ENCODE measurements at regions not wholly inside any gene's neighbourhood (a gene's known extent, or its start where the extent isn't known, plus 50 kb on each side); places are given as distances from the start of the nearest gene placed in this dataset.

GRCh38 chr10:128912568-128913311 lies 554.3 kb upstream of the MGMT start:
- TF ChIP-seq ZFP36 (IDR thresholded peaks at IDR 0.05; ENCODE audit: low read depth, low read length, partially characterized antibody) (no peak), THRAP3 (IDR thresholded peaks at IDR 0.05; ENCODE audit: borderline replicate concordance) (no peak), ARNT (IDR thresholded peaks at IDR 0.05) (no peak), HBP1 (CRISPR knock-in tag; IDR thresholded peaks at IDR 0.05) (no peak), ZBTB2 (IDR thresholded peaks at IDR 0.05) (no peak), NR3C1 (CRISPR knock-in tag; IDR thresholded peaks at IDR 0.05) (no peak), SREBF2 (CRISPR knock-in tag; IDR thresholded peaks at IDR 0.05) (no peak), MNT (conservative IDR thresholded peaks at IDR 0.05) (no peak), GATAD2B (IDR thresholded peaks at IDR 0.05; ENCODE audit: borderline replicate concordance) (no peak)
- TF ChIP-seq, protein P1, sequence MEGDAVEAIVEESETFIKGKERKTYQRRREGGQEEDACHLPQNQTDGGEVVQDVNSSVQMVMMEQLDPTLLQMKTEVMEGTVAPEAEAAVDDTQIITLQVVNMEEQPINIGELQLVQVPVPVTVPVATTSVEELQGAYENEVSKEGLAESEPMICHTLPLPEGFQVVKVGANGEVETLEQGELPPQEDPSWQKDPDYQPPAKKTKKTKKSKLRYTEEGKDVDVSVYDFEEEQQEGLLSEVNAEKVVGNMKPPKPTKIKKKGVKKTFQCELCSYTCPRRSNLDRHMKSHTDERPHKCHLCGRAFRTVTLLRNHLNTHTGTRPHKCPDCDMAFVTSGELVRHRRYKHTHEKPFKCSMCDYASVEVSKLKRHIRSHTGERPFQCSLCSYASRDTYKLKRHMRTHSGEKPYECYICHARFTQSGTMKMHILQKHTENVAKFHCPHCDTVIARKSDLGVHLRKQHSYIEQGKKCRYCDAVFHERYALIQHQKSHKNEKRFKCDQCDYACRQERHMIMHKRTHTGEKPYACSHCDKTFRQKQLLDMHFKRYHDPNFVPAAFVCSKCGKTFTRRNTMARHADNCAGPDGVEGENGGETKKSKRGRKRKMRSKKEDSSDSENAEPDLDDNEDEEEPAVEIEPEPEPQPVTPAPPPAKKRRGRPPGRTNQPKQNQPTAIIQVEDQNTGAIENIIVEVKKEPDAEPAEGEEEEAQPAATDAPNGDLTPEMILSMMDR (IDR thresholded peaks at IDR 0.05 in 2 of 3, conservative IDR thresholded peaks at IDR 0.05 in 1 of 3; ENCODE audit: insufficient read depth in 2 of 3, low read depth in 1 of 3, low read length in 3 of 3), result no peak
- TF ChIP-seq, protein P2, sequence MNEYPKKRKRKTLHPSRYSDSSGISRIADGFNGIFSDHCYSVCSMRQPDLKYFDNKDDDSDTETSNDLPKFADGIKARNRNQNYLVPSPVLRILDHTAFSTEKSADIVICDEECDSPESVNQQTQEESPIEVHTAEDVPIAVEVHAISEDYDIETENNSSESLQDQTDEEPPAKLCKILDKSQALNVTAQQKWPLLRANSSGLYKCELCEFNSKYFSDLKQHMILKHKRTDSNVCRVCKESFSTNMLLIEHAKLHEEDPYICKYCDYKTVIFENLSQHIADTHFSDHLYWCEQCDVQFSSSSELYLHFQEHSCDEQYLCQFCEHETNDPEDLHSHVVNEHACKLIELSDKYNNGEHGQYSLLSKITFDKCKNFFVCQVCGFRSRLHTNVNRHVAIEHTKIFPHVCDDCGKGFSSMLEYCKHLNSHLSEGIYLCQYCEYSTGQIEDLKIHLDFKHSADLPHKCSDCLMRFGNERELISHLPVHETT (CRISPR knock-in tag; conservative IDR thresholded peaks at IDR 0.05 in 1 of 2, IDR thresholded peaks at IDR 0.05 in 1 of 2), result no peak
- TF ChIP-seq, protein P3, sequence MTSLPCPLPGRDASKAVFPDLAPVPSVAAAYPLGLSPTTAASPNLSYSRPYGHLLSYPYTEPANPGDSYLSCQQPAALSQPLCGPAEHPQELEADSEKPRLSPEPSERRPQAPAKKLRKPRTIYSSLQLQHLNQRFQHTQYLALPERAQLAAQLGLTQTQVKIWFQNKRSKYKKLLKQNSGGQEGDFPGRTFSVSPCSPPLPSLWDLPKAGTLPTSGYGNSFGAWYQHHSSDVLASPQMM (CRISPR knock-in tag; IDR thresholded peaks at IDR 0.05), result no peak

Measured in K562 (cell line).